NCI-H2107 treated with DMSO at 0.1 percent for 48 hours (cell line): ENCODE measurements at regions not wholly inside any gene's neighbourhood (a gene's known extent, or its start where the extent isn't known, plus 50 kb on each side); places are given as distances from the start of the nearest gene placed in this dataset.
"Not testable (repeated sequence)": the region's sequence is repeated elsewhere in the genome, so short reads cannot be mapped to it uniquely, and the experiment has no call there.

Experiments used
- DNase-seq: peaks from one replicate; lab custom pipeline; 2025; ENCODE audit not compliant: unreplicated experiment; lab: John Stamatoyannopoulos, UW

- DNase-seq: no peak
These were observed 169.9 kb downstream of the CPE start for GRCh38 chr4:165548702-165549101.

- no peak for DNase-seq
These were observed 174.5 kb downstream of the CPE start for GRCh38 chr4:165553221-165553810.

DNA sequence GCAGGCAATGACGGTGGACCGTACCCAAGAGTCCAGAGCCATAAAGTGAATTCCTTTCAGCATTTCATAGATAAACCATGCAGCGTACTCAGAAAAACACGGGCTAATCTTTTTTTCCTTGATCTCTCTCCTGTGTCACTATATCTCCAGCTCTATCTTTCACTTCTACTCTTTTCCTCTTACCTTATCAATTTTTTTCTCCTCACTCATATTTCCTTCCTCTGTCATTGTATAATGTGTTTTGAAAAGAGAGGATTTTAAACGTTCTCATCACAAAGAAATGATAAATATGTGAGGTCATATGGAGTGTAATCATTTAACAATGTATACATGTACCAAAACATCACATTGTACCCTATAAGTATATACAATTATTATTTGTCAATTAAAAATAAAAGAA lies 176.5 kb downstream of the CPE start:
- no peak for DNase-seq

DNA sequence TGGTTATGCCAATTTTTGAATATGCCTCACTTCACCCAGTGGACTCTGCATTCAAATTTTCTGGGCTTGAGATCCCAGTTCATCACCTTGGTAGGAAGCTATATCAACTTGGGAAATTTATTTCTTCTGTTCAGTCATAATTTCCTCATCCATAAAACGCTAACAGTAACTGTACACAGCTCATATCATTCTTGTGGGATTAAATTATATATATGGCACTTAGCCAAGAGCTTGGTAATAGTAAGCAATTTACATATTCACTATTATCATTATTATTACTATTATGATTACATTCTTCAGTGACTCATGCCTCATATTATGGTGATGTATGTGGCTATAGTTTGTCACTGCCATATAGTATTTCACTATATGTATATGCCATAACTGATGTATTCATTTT lies 177.6 kb downstream of the CPE start:
- no peak for DNase-seq

- DNase-seq: no peak
These were observed 182.1 kb downstream of the CPE start for GRCh38 chr4:165560941-165561340.

- DNase-seq: no peak
These were observed 185.0 kb downstream of the CPE start for GRCh38 chr4:165563851-165564250.

DNA sequence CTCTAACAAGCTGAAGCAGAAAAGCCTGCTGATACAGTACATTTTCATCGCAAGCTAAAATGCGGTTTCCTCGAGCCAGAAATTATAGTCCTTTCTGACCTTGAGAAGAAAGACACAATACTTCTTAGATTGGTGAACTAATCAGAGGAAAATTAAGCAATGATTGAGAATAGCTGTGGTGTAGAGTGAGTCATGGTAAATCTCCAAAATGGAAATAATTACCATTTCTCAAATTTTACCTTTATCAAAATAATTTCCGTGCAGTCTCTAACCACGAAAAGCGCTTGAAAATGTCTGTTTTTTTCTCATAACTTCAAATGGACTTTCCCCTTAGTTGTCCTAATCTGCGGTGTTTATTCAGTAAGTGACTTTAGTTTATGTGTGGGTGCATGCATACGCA lies 190.2 kb downstream of the CPE start:
- DNase-seq: no peak

- not testable (repeated sequence) for DNase-seq
These were observed 192.7 kb downstream of the CPE start for GRCh38 chr4:165571476-165571875.

GRCh38 chr4:165580351-165580905 lies 201.6 kb downstream of the CPE start:
- no peak for DNase-seq

- DNase-seq: no peak
These were observed 204.5 kb downstream of the CPE start for GRCh38 chr4:165583341-165583740.

- DNase-seq: no peak
These were observed 206.1 kb downstream of the CPE start for GRCh38 chr4:165584916-165585315.

GRCh38 chr4:165588534-165589315 lies 209.9 kb downstream of the CPE start:
- DNase-seq: no peak

DNA sequence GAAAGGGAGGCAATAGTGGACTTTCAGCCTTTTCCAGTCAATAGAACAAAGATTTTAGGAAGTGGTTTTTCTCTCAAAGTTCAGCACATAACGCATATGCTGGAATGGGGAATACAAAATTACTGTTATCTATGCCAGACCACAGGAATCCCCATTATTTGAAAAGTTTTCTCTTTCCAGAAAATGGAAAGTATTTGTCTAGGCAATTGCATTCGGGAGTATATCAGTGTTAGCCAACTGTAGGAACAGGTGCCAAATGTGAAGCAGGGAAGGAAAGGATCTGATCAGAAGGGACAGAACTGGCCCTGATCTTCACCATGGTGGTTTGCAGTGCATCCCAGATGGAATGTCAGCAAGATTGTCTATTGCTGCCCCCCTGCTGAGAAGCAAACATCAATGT lies 213.6 kb downstream of the CPE start:
- DNase-seq: no peak

DNA sequence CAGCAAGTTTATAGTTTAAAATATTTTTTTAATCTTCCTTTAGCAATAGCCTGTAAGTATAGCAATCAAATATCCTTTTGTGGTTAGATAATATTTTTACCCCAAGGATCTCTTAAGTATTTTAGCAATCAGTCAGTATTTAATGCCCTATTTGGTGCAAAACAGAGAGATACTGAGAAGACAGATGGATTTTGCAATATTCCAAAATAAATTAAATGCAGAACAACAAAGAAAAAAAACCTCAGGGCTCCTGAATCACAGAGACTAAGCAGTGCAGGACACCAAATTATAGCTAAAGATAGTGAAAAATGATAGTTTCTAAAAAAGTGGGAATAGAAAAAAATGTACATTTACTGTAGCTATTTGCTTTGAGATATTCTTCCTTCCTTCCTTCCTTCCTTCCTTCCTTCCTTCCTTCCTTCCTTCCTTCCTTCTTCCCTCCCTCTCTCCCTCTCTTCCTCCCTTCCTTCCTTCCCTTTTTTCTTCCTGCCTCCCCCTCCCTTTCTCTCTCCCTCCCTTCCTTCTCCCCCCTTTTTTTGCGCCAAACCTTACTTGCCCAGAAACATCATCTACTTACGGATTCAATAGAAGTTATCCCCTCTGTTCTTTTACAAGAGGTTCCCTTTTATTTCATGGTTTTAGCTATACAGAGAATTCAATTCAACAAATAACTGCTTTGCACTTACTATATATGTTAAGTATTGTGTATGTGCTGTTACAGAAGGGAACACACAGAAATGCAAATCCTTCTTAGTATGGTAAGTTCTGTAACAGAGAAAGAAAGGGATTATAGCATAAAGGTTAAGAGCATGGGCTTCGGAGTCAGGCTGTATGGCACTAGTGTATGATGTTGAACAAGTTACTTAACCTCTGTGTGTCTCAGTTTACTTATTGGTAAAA lies 219.0 kb downstream of the CPE start:
- DNase-seq: no peak

DNA sequence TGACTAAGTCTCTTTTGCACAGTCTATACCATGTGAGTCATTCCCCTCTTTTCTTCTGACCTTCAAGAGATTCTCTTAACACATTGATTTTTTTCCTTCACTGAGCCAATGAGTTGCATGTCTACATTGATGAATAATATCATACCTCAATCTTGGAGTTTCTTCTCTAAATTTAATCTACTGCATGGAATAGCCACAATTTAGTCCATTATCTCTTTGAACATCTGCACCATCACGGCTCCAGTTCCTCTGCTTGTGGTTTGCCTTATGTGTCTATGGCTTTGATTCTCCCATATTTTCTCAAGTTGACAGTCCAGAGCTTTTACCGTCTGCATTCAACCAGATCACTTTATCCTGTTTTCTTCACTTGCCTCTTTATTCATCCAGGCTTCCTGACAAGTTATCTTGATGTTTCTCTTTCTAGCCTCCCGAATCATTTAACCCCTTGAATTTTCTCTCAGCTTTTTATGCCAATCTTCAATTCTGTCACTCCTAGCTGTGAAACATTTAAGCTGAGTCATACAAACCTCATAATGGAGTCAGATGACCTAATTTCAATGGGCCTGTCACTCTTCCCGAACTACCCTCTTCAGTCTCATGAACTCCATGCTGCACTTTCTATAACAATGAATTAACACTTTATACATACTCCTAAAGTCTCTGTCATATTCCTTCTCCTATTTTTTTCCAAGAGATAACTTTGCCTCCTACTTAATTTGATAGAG lies 222.3 kb downstream of the CPE start:
- no peak for DNase-seq

DNA sequence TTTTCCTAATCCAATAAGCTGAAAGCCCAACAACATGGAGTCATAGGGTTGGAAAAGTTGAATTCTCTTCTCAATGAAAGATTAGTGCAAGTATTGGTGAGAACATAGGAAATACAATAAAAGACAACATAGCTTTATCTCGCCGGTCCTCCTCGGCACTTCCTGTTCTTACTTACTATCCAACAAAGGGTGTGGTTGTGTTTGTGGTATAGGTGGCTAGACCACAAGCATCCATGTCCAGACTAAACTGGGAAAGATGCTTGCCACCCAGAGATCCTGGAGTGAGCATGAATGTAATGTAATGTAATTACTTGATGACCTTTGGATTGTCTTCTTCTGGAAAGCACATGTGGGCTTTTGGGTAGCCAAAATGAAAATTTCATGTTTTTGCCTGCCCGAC lies 223.8 kb downstream of the CPE start:
- no peak for DNase-seq

DNA sequence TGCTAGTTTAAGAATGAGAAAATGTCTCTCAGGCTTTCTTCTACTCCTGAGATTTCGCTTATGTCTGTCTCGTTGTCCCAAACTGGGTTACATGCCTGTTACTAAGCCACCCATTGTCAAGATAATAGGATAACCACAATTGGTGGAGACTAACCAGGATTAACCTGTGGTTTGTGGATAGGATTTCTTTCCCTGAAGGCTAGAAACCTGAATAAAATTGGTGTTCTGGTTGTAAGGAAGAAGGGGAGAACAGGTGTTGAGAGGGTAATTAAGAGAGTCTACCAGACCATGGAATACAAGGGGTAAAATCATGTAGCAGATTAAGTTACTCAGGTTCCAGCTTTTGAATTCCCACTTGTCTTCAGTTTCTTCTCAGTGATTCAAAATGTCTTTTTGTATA lies 225.4 kb downstream of the CPE start:
- DNase-seq: peak; percentile 52

- DNase-seq: no peak
These were observed 227.0 kb downstream of the CPE start for GRCh38 chr4:165605811-165606210.

GRCh38 chr4:165606465-165607205 lies 227.8 kb downstream of the CPE start:
- DNase-seq: no peak

DNA sequence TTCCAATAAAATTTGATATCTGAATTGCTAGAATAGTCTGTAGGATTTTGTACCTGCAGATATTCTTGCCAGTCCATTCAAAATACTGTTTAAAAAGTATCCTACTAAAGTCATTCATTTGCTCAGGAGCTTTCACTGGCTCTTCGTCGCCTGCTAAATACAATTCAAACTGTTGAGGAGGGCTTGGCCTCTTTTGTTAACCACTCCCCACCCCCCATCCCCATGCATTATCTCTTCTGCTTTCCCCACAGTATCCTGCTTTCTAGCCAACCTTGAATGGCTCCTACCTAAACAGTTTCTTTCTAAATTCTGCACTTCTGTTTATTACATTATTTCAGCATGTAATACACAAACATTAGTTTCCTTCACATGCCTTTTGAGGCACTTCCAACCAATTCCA lies 230.8 kb downstream of the CPE start:
- no peak for DNase-seq
